GM12865 (cell line): ENCODE measurements at regions not wholly inside any gene's neighbourhood (a gene's known extent, or its start where the extent isn't known, plus 50 kb on each side); places are given as distances from the start of the nearest gene placed in this dataset.

Experiments used
- DNase-seq: peaks from one replicate; pipeline ENCODE4 v3.0.0; 2010; ENCODE audit warnings: low read depth
- H3K4me3 ChIP-seq: 2 replicates; pipeline ENCODE4 v1.5.1; 2011; ENCODE audit warnings: mild to moderate bottlenecking, low read depth, low read length, control low read depth
- TF ChIP-seq, protein P1 (sequence below): IDR thresholded peaks from 2 replicates; pipeline ENCODE4 v1.5.1; 2011; ENCODE audit warnings: low read length, control low read depth, low read depth, inconsistent platforms; ENCODE audit not compliant: insufficient read depth; ENCODE audit errors: missing control alignments

DNA sequence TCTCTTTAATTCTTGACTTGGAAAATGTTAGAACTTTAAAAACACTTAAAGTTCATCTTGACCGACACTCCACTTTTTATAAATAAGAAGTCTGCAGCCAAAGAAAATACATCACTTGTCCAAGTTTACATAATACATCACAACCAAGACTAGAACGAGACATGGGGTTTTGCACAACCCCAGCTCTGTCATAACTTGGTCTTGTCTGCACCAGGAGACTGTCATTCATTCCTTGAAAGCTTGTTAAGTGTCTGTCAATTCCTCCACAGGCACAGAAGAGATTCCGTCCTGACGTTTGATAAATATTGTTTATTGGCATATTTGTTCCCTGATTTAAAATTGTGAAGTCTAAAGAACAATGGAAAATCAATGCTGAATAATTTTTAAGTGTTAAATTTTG is 139.5 kb upstream of the SETBP1 start:
- TF ChIP-seq, protein P1, sequence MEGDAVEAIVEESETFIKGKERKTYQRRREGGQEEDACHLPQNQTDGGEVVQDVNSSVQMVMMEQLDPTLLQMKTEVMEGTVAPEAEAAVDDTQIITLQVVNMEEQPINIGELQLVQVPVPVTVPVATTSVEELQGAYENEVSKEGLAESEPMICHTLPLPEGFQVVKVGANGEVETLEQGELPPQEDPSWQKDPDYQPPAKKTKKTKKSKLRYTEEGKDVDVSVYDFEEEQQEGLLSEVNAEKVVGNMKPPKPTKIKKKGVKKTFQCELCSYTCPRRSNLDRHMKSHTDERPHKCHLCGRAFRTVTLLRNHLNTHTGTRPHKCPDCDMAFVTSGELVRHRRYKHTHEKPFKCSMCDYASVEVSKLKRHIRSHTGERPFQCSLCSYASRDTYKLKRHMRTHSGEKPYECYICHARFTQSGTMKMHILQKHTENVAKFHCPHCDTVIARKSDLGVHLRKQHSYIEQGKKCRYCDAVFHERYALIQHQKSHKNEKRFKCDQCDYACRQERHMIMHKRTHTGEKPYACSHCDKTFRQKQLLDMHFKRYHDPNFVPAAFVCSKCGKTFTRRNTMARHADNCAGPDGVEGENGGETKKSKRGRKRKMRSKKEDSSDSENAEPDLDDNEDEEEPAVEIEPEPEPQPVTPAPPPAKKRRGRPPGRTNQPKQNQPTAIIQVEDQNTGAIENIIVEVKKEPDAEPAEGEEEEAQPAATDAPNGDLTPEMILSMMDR: no peak
- DNase-seq: no peak
- no peak overlapping the region for H3K4me3 ChIP-seq

DNA sequence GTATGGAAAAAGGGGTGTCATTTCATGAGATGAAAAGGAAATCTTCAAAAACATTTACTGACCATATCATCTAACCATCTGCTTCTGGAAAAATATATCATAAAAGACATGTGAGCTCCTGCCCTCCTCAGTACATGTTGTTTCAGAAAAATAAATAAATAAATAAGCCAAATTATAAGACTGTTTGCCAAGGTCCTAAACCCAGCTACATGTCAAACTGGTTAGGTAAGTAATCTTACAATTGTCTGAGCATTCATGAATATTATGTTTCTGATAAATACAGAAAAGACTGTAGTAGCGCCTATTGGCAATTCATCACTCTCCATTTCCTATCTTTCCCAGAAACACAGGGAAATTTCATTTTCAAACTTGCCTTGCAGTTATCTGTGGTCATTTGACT is 138.9 kb upstream of the SETBP1 start:
- TF ChIP-seq, protein P1: no peak
- no peak overlapping the region for H3K4me3 ChIP-seq
- DNase-seq: no peak

DNA sequence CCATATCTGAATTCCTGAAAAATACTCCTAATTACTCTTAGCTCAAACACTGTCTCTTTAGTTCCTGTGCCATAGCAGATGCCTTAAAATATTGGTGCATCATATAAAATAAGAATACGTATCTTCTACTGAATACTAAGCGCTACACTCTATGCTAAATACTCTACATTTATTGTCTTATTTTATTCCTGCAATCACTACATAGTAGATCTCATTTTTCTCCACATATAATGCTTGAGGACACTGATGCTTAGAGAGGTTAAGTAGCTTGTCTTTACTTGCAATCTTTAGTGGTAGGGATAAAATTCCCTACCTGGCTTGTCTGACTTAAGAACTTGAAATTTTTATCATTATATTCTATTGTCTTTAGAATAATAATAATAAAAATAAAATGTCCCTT is 137.3 kb upstream of the SETBP1 start:
- DNase-seq: no peak
- H3K4me3 ChIP-seq: no peak overlapping the region
- TF ChIP-seq, protein P1: no peak

DNA sequence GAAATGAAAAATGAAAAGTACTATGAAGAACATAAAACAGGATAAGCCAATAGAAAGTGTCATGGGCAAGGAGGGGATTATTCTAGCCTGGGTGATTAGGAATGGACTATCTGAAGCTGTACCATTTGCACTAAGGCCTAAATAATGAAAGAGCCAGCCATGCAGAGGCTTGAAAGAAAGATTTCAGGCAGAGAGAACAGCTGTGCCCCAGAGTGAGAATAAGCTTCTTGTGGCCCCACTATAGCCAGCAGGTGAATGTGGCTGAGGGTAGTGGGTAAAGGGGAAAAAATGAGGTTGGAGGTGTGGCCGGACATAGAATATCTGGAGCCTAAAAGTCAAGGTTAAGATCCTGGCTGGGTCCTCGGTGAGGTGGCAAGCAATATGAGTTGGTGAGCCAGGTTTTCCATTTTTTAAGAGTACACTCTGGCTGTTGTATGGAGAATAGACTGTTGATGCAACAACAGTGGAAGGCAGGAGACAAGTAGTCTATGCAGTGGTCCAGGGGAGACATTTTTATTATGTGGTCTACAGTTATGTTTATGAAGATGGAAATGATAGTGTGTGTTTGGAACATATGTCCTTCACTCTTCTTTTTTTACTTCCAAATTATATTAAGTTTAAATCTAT is 135.2 kb upstream of the SETBP1 start:
- H3K4me3 ChIP-seq: no peak overlapping the region
- DNase-seq: no peak
- TF ChIP-seq, protein P1: no peak

DNA sequence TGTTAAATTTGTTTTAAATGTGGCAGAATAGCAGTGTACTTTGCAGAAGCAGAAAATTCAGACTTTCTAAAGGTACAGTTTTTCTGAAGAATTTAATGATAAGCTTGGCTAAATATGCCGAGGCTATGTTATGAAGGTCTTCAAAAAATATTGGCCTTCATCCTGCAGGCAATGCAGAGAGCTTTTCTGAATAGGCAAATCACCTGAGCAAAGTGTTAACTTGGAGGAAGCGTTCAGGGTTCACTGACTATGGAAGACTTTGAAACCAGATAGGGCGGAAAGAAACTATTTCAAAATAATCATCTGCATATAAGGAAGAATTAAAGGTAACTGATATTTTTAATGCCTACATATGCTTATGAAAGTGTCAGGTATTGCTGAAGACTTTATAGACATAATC is 133.7 kb upstream of the SETBP1 start:
- H3K4me3 ChIP-seq: no peak overlapping the region
- TF ChIP-seq, protein P1: no peak
- DNase-seq: no peak

DNA sequence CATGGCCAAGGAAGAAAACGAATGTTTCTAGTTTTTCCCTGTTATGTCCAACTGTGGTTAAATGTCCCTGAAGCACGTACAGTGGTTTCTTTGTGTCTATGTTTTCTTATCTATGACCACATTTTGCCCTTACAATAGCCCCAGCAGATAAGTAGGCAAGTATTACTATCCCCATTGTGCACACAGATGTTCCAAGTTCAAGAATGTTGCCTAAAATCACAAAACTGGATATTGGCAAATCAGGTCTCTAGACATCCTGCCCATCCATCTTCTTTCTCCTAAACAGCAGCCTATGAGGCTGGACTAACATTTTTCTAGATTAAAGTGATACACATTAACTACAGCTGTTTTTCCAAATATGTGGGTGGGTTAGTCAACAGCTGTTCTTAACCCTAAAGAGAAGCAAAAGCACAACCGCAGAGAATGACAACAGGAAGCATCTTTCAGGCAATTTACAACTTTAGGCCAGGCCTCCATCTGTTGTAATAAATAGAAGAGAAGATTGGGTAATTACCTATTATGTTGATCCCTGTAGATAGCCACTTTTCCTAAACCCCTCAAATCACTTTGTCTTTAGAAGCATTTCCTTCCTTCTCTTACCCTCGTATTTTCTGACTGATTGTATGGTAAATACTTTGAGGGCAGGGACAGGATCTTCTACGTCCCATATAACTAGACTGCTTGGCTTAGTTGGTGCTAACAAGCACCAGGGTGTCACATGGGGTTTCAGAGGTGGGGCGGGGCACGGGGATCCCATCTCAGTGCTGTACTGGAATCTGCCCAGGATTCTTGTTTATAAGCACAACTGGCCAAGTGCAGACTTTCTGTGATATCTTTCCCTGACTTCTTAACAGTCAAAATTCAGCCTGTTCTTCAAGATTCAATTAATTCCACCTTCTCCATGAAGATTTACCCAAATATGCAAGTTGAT is 132.1 kb upstream of the SETBP1 start:
- DNase-seq: no peak
- no peak overlapping the region for H3K4me3 ChIP-seq
- TF ChIP-seq, protein P1: no peak
